ENCODE measurements at regions not wholly inside any gene's neighbourhood (a gene's known extent, or its start where the extent isn't known, plus 50 kb on each side); places are given as distances from the start of the nearest gene placed in this dataset.

DNA sequence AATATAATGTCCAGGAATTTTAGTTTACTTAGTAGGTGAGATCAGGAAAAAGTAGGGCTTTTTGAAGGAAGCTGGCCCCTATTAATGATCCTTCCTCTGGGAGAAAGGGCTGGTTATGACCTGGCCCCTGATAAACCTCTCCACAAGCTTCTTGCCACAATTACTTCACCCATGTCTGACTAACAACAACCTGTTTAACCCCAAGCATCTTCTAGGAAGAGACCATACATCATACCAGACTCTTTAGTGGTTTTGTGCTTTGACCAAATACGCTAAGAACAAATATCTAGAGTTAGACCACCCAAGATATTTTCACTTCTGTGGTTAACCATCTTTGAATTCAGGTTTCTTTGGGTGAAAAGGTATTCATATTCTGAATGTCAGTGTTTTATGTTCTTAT lies 174.0 kb upstream of the SLC27A6 start:
- dilution Hi-C loops (cut with MboI; ENCODE audit: extremely low pct_ligation_motif_present, low sequenced_read_pairs) = no loop called here
- H2AFZ ChIP-seq (ENCODE audit: control insufficient read depth, low read length) = no peak overlapping the region
- no peaks in the 10 kb centered on the region for H3K9me3 ChIP-seq (ENCODE audit: control insufficient read depth, low read depth, low read length)
- H3K27ac ChIP-seq (ENCODE audit: control insufficient read depth, insufficient read depth, low read length) = no peak overlapping the region
- H3K36me3 ChIP-seq (ENCODE audit: control insufficient read depth in 2 of 2, extremely low read depth in 1 of 2, insufficient read depth in 2 of 2, low read length in 2 of 2) = no peaks in the 10 kb centered on the region
- H3K9ac ChIP-seq (ENCODE audit: control insufficient read depth, extremely low read depth, insufficient read depth, low read length) = no peak overlapping the region
- no peak for DNase-seq (ENCODE audit: low read depth, low spot score)
- no peaks in the 10 kb centered on the region for H4K20me1 ChIP-seq (ENCODE audit: control insufficient read depth, extremely low read depth, insufficient read depth, low read length)
- no peak for FAIRE-seq
- no peak overlapping the region for H3K4me2 ChIP-seq (ENCODE audit: control insufficient read depth, extremely low read depth, insufficient read depth, low read depth, low read length)
- H3K4me3 ChIP-seq (ENCODE audit: control insufficient read depth in 2 of 3, extremely low read depth in 1 of 3, insufficient read depth in 2 of 3, low read depth in 1 of 3, low read length in 3 of 3) = no peak overlapping the region
- H3K79me2 ChIP-seq (ENCODE audit: control insufficient read depth, insufficient read depth, low read length) = no peaks in the 10 kb centered on the region
- H3K4me1 ChIP-seq (ENCODE audit: control insufficient read depth, extremely low read depth, insufficient read depth, low read length) = no peaks in the 10 kb centered on the region
- H3K27me3 ChIP-seq (ENCODE audit: control insufficient read depth, extremely low read depth, insufficient read depth, low read length) = no peaks in the 10 kb centered on the region
- TF ChIP-seq, protein P1, sequence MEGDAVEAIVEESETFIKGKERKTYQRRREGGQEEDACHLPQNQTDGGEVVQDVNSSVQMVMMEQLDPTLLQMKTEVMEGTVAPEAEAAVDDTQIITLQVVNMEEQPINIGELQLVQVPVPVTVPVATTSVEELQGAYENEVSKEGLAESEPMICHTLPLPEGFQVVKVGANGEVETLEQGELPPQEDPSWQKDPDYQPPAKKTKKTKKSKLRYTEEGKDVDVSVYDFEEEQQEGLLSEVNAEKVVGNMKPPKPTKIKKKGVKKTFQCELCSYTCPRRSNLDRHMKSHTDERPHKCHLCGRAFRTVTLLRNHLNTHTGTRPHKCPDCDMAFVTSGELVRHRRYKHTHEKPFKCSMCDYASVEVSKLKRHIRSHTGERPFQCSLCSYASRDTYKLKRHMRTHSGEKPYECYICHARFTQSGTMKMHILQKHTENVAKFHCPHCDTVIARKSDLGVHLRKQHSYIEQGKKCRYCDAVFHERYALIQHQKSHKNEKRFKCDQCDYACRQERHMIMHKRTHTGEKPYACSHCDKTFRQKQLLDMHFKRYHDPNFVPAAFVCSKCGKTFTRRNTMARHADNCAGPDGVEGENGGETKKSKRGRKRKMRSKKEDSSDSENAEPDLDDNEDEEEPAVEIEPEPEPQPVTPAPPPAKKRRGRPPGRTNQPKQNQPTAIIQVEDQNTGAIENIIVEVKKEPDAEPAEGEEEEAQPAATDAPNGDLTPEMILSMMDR (optimal IDR thresholded peaks at IDR 0.05 in 1 of 3, IDR thresholded peaks at IDR 0.05 in 1 of 3, conservative IDR thresholded peaks at IDR 0.05 in 1 of 3; ENCODE audit: extremely low read depth in 1 of 3, insufficient read depth in 2 of 3, low read length in 3 of 3) = no peak
- TF ChIP-seq EZH2 (IDR thresholded peaks at IDR 0.05; ENCODE audit: low read length) = no peak
- no peaks in the 10 kb centered on the region for H3K9me1 ChIP-seq (ENCODE audit: control insufficient read depth, extremely low read depth, insufficient read depth, low read length)

DNA sequence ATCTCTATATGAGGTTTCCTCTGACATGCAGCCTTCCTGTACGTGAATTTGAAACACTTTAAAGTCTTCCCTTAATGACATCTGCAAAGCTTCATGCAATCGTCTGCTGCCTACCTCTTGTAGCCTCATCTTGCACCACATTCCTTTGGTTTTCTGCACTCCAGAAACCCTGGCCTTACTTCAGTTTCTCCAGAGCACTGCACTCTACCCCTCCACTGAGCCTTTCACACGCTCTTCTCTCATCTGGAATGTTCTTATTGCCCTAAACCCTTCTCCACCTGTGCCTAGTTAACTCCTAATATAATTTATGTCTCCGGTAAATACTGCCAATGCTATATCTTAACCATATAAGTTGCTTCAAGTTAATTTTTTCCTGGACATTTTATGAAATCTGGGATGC lies 168.8 kb upstream of the SLC27A6 start:
- Histone ChIP-seq H3K36me3 (ENCODE audit: control insufficient read depth in 2 of 2, extremely low read depth in 1 of 2, insufficient read depth in 2 of 2, low read length in 2 of 2) (no peaks in the 10 kb centered on the region), H3K9me3 (ENCODE audit: control insufficient read depth, low read depth, low read length) (no peaks in the 10 kb centered on the region), H4K20me1 (ENCODE audit: control insufficient read depth, extremely low read depth, insufficient read depth, low read length) (no peaks in the 10 kb centered on the region), H3K79me2 (ENCODE audit: control insufficient read depth, insufficient read depth, low read length) (no peaks in the 10 kb centered on the region), H3K27ac (ENCODE audit: control insufficient read depth, insufficient read depth, low read length) (no peak overlapping the region), H3K9me1 (ENCODE audit: control insufficient read depth, extremely low read depth, insufficient read depth, low read length) (no peaks in the 10 kb centered on the region), H3K9ac (ENCODE audit: control insufficient read depth, extremely low read depth, insufficient read depth, low read length) (no peak overlapping the region), H2AFZ (ENCODE audit: control insufficient read depth, low read length) (no peak overlapping the region), H3K27me3 (ENCODE audit: control insufficient read depth, extremely low read depth, insufficient read depth, low read length) (no peaks in the 10 kb centered on the region), H3K4me2 (ENCODE audit: control insufficient read depth, extremely low read depth, insufficient read depth, low read depth, low read length) (no peak overlapping the region), H3K4me1 (ENCODE audit: control insufficient read depth, extremely low read depth, insufficient read depth, low read length) (no peaks in the 10 kb centered on the region), H3K4me3 (ENCODE audit: control insufficient read depth in 2 of 3, extremely low read depth in 1 of 3, insufficient read depth in 2 of 3, low read depth in 1 of 3, low read length in 3 of 3) (no peak overlapping the region)
- TF ChIP-seq, protein P1 (optimal IDR thresholded peaks at IDR 0.05 in 1 of 3, IDR thresholded peaks at IDR 0.05 in 1 of 3, conservative IDR thresholded peaks at IDR 0.05 in 1 of 3; ENCODE audit: extremely low read depth in 1 of 3, insufficient read depth in 2 of 3, low read length in 3 of 3) = no peak
- TF ChIP-seq EZH2 (IDR thresholded peaks at IDR 0.05; ENCODE audit: low read length) = no peak
- FAIRE-seq (no peak), DNase-seq (ENCODE audit: low read depth, low spot score) (no peak)
- dilution Hi-C loops (cut with MboI; ENCODE audit: extremely low pct_ligation_motif_present, low sequenced_read_pairs) = no loop called here
